Prostate gland (tissue), 2 donors: ENCODE measurements at regions not wholly inside any gene's neighbourhood (a gene's known extent, or its start where the extent isn't known, plus 50 kb on each side); places are given as distances from the start of the nearest gene placed in this dataset.

Experiments
- DNase-seq: peaks from one replicate; pipeline ENCODE4 v3.0.0-alpha.2; 2019; ENCODE audit warnings: low spot score
- H3K27ac ChIP-seq, 2 donors: fragments of 200-600 bp; sonication (generic); 2 replicates each; pipeline ENCODE4 v1.5.1; 2017 to 2019
- H3K27me3 ChIP-seq: fragments of 200-600 bp; sonication (generic); replicated peaks from 2 replicates; pipeline ENCODE4 v1.5.1; 2019; ENCODE audit not compliant: insufficient read depth
- H3K36me3 ChIP-seq, 2 donors: fragments of 200-600 bp; sonication (generic); 1 replicate in 1 of 2; 2 replicates in 1 of 2; pipeline versions ENCODE4 v1.5.1 to v1.8.1; 2017 to 2019
- H3K4me1 ChIP-seq: fragments of 200-600 bp; sonication (generic); replicated peaks from 2 replicates; pipeline ENCODE4 v1.5.1; 2019
- H3K4me3 ChIP-seq, 2 donors: fragments of 200-600 bp; sonication (generic); 2 replicates each; pipeline ENCODE4 v1.5.1; 2017 to 2019
- H3K9me3 ChIP-seq: fragments of 200-600 bp; sonication (generic); 2 replicates; pipeline ENCODE4 v1.5.1; 2017
- CTCF ChIP-seq, 4 experiments: fragments of 200-600 bp in 2 of 4; fragments of 450-650 bp in 2 of 4; sonication (generic) in 2 of 4; IDR thresholded peaks; 1 replicate in 3 of 4; 2 replicates in 1 of 4; pipeline ENCODE4 v1.5.1; 2016 to 2019; ENCODE audit warnings: antibody characterized with exemption in 4 of 4, mild to moderate bottlenecking in 2 of 4, moderate library complexity in 2 of 4
- POLR2A ChIP-seq: fragments of 450-650 bp; IDR thresholded peaks from one replicate; pipeline ENCODE4 v1.6.1; 2016; ENCODE audit warnings: antibody characterized with exemption, mild to moderate bottlenecking
- POLR2AphosphoS5 ChIP-seq: sonication (generic); formaldehyde crosslinking; IDR thresholded peaks from one replicate; pipeline ENCODE4 v1.6.1; 2017; ENCODE audit warnings: antibody characterized with exemption
- WGBS: methylation state at CpG from one replicate; pipeline ENCODE4 v1.1.5; 2018; 5-methylcytosine and 5-hydroxymethylcytosine counted together
- intact Hi-C: fragments of 100-400 bp; cut with DNase I; formaldehyde crosslinking; loops from one replicate; pipeline ENCODE4 v1.14.2; 2022

DNA sequence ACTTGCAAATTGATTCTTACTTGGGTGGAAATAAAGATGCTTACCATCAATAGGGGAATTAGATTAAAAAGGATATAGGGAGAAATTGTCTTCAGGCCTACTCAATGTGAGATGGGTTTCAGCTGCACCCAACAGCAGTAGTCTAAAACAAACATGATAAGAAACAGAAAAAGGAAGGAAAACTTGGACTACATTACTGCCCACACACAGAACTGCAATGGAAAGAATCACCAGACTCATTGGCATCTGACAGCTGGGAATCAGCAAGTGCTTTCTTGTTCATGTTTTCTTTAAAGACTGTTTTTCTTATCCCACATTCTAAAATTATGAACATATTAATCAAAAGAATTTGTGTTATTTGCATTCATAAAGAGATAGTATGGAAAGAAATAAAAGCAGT is 144.2 kb downstream of the LRIG3 start:
- no peaks in the 10 kb centered on the region for H3K4me1 ChIP-seq
- TF ChIP-seq POLR2A (no peak), POLR2AphosphoS5 (no peak), CTCF (IDR thresholded peaks at IDR 0.05) (no peak)
- H3K27me3 ChIP-seq, result no peaks in the 10 kb centered on the region
- H3K36me3 ChIP-seq, result no peaks in the 10 kb centered on the region
- no peak overlapping the region for H3K27ac ChIP-seq
- no peak overlapping the region for H3K4me3 ChIP-seq
- no peak for DNase-seq
- H3K9me3 ChIP-seq, result no peaks in the 10 kb centered on the region
- intact Hi-C loops, result no loop called here

- DNase-seq, result no peak
- Histone ChIP-seq H3K4me3 (no peak overlapping the region), H3K27ac (no peak overlapping the region), H3K36me3 (no peaks in the 10 kb centered on the region), H3K4me1 (no peaks in the 10 kb centered on the region), H3K9me3 (no peaks in the 10 kb centered on the region), H3K27me3 (no peaks in the 10 kb centered on the region)
- TF ChIP-seq POLR2A (no peak), CTCF (IDR thresholded peaks at IDR 0.05) (no peak), POLR2AphosphoS5 (no peak)
- intact Hi-C loops, result no loop called here
Observed at GRCh38 chr12:58777815-58778214, 142.5 kb downstream of the LRIG3 start.

GRCh38 chr12:58781609-58782008 is 138.7 kb downstream of the LRIG3 start:
- TF ChIP-seq POLR2AphosphoS5 (no peak), CTCF (IDR thresholded peaks at IDR 0.05) (no peak), POLR2A (no peak)
- H3K27me3 ChIP-seq, result no peaks in the 10 kb centered on the region
- no peaks in the 10 kb centered on the region for H3K36me3 ChIP-seq
- H3K4me1 ChIP-seq, result no peaks in the 10 kb centered on the region
- DNase-seq, result no peak
- 68% methylated on average over 5 of the region's 5 CpGs for WGBS
- intact Hi-C loops, result no loop called here
- no peak overlapping the region for H3K27ac ChIP-seq
- H3K4me3 ChIP-seq, result no peak overlapping the region
- no peaks in the 10 kb centered on the region for H3K9me3 ChIP-seq

- Histone ChIP-seq H3K36me3 (no peaks in the 10 kb centered on the region), H3K27me3 (no peaks in the 10 kb centered on the region), H3K4me1 (no peaks in the 10 kb centered on the region), H3K27ac (no peak overlapping the region), H3K9me3 (no peaks in the 10 kb centered on the region), H3K4me3 (no peak overlapping the region)
- DNase-seq, result no peak
- TF ChIP-seq CTCF (IDR thresholded peaks at IDR 0.05) (no peak), POLR2AphosphoS5 (no peak), POLR2A (no peak)
- WGBS, result 64% methylated on average over 4 of the region's 4 CpGs
- intact Hi-C loops, result no loop called here
Observed at GRCh38 chr12:58787021-58787760, 133.1 kb downstream of the LRIG3 start.

DNA sequence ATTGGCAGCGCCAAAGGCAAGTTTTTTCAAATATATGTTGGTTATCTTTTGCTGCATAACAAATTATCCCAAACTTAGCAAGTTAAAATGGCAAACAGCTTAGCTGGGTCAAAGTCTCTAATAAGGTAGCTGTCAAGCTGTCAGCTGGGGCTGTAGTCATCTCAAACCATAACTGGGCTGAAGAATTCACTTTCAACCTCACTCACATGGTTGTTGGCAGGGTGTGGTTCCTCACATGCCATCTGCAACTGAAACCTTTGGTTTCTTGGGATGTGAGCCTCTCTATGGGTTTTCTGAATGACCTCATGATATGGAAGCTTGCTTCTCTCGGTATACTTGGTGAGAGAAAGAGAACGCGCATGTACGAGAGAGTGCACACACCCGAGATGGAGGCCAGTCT is 125.4 kb downstream of the LRIG3 start:
- no peak overlapping the region for H3K4me3 ChIP-seq
- TF ChIP-seq POLR2AphosphoS5 (no peak), CTCF (IDR thresholded peaks at IDR 0.05) (no peak), POLR2A (no peak)
- no peak overlapping the region for H3K27ac ChIP-seq
- WGBS, result 95% methylated on average over 6 of the region's 6 CpGs
- no peaks in the 10 kb centered on the region for H3K36me3 ChIP-seq
- intact Hi-C loops, result no loop called here
- H3K4me1 ChIP-seq, result no peaks in the 10 kb centered on the region
- DNase-seq, result no peak
- H3K27me3 ChIP-seq, result no peaks in the 10 kb centered on the region
- H3K9me3 ChIP-seq, result no peaks in the 10 kb centered on the region
